ENCODE measurements at regions not wholly inside any gene's neighbourhood (a gene's known extent, or its start where the extent isn't known, plus 50 kb on each side); places are given as distances from the start of the nearest gene placed in this dataset.

- TF ChIP-seq CTCF (IDR thresholded peaks at IDR 0.05; ENCODE audit: low read length) (no peak), EZH2 (optimal IDR thresholded peaks at IDR 0.05; ENCODE audit: low read depth, low read length) (no peak)
Observed at GRCh38 chr6:165725201-165725600, 62.2 kb upstream of the PDE10A start.

Measured in MM.1S (cell line).